GM18870 (cell line): ENCODE measurements at regions not wholly inside any gene's neighbourhood (a gene's known extent, or its start where the extent isn't known, plus 50 kb on each side); places are given as distances from the start of the nearest gene placed in this dataset.

Experiments
- ATAC-seq: cut with Tn5 transposase; IDR thresholded peaks from one replicate; pipeline ENCODE4 v1.9.1; 2021; ENCODE audit warnings: moderate library complexity; ENCODE audit not compliant: unreplicated experiment

GRCh38 chr22:22098457-22099193 lies 116.0 kb upstream of the TOP3B start:
- no peak for ATAC-seq

GRCh38 chr22:22097727-22098228 lies 115.2 kb upstream of the TOP3B start:
- ATAC-seq, result no peak

- ATAC-seq, result no peak
Measured at GRCh38 chr22:22094921-22095320, 112.3 kb upstream of the TOP3B start.

- no peak for ATAC-seq
Measured at GRCh38 chr22:22094514-22094913, 111.9 kb upstream of the TOP3B start.

- no peak for ATAC-seq
Measured at GRCh38 chr22:22093743-22094142, 111.2 kb upstream of the TOP3B start.

- no peak for ATAC-seq
Measured at GRCh38 chr22:22092974-22093373, 110.4 kb upstream of the TOP3B start.

- ATAC-seq, result no peak
Measured at GRCh38 chr22:22092101-22092500, 109.5 kb upstream of the TOP3B start.

- no peak for ATAC-seq
Measured at GRCh38 chr22:22091400-22091878, 108.9 kb upstream of the TOP3B start.

GRCh38 chr22:22090650-22091399 lies 108.2 kb upstream of the TOP3B start:
- no peak for ATAC-seq

GRCh38 chr22:22089459-22090308 lies 107.1 kb upstream of the TOP3B start:
- ATAC-seq, result no peak

GRCh38 chr22:22088658-22089458 lies 106.3 kb upstream of the TOP3B start:
- ATAC-seq, result no peak

- no peak for ATAC-seq
Measured at GRCh38 chr22:22087854-22088657, 105.5 kb upstream of the TOP3B start.

GRCh38 chr22:22086501-22087158 lies 104.0 kb upstream of the TOP3B start:
- no peak for ATAC-seq

- ATAC-seq, result no peak
Measured at GRCh38 chr22:22085702-22086500, 103.3 kb upstream of the TOP3B start.

GRCh38 chr22:22084089-22084711 lies 101.6 kb upstream of the TOP3B start:
- no peak for ATAC-seq

GRCh38 chr22:22082960-22083359 lies 100.4 kb upstream of the TOP3B start:
- no peak for ATAC-seq

GRCh38 chr22:22082229-22082835 lies 99.7 kb upstream of the TOP3B start:
- ATAC-seq, result no peak
